WERI-Rb-1 (cell line): ENCODE measurements at regions not wholly inside any gene's neighbourhood (a gene's known extent, or its start where the extent isn't known, plus 50 kb on each side); places are given as distances from the start of the nearest gene placed in this dataset.
"Not testable (repeated sequence)": the region's sequence is repeated elsewhere in the genome, so short reads cannot be mapped to it uniquely, and the experiment has no call there.

Source experiments
- DNase-seq: peaks from one replicate; pipeline ENCODE4 v3.0.0-alpha.2; 2020
- H3K27ac ChIP-seq: fragments of 250-450 bp; sonication (Bioruptor Pico); 2 replicates; pipeline ENCODE4 v1.5.1; 2020; ENCODE audit warnings: mild to moderate bottlenecking, moderate library complexity
- H3K27me3 ChIP-seq: fragments of 250-450 bp; sonication (Bioruptor Pico); 2 replicates; pipeline ENCODE4 v1.5.1; 2021; ENCODE audit warnings: mild to moderate bottlenecking, low read depth, moderate library complexity; ENCODE audit not compliant: insufficient read depth, severe bottlenecking
- H3K36me3 ChIP-seq: fragments of 250-450 bp; sonication (Bioruptor Pico); 2 replicates; pipeline ENCODE4 v1.5.1; 2020; ENCODE audit warnings: mild to moderate bottlenecking, moderate library complexity
- H3K4me3 ChIP-seq: 2 replicates; pipeline ENCODE4 v1.5.1; 2011; ENCODE audit warnings: low read depth, mild to moderate bottlenecking, control low read depth, low read length
- H3K9me3 ChIP-seq: fragments of 250-450 bp; sonication (Bioruptor Pico); 2 replicates; pipeline ENCODE4 v1.5.1; 2021; ENCODE audit warnings: mild to moderate bottlenecking, moderate library complexity; ENCODE audit not compliant: severe bottlenecking
- CTCF ChIP-seq: IDR thresholded peaks from 2 replicates; pipeline ENCODE4 v1.5.1; 2011; ENCODE audit warnings: low read depth, mild to moderate bottlenecking, control low read depth, inconsistent platforms, low read length

DNA sequence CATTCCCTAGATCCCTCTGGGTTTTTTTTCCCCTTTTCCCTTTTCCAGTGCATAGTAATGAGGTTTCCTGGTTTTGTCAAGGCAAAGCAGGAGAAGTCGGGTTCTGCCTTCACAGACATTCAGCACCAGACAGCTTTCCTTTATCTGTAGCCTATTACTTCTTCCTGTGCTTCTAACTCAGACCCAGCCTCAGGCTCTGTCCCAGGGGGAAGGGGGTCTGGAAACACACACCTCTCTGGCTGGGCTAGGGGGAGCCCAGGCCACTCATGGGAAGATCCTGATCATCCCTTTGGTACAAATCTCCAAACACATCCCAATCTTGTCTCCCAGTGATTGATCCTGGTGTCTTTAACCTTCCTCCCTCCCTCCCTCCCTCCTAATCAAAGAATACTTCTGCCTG is 656.4 kb downstream of the LMO4 start:
- no peak for DNase-seq
- Histone ChIP-seq H3K36me3 (no peaks in the 10 kb centered on the region), H3K4me3 (no peak overlapping the region), H3K27me3 (no peaks in the 10 kb centered on the region), H3K9me3 (no peaks in the 10 kb centered on the region), H3K27ac (no peak overlapping the region)
- no peak for TF ChIP-seq CTCF

DNA sequence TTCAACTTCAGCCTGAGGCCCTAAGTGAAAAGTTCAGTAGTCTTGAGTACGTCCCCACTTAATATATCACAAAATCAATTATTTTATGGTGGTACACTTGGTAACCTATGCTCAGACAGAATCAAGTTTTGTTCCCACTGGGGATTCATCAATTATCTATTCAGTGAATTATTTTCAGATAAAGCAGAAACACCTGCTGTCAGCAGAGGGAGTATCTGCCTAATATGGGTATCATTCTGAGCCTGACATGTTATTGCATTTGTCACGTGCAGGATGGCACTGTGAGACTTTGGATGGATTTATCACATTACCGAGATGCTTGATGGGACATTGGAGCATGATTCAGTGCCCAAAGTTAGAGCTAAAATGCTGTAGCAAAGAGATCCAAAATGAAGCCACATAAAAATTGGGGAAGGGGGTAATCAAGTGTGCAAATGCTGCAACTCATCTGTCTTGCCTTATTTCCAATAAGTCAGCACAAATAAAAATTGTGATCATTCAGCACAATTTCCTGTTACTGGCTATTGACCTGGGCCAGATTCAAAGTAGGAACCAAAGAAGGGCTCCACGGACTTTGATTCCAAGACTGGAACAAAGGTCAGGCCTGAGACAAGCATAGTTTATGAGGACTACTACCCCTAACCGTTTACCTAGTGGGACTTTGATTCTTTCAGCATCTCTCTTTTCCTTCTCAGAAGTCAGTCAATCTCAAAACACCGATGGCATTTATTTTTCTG is 657.6 kb downstream of the LMO4 start:
- peak; percentile 21; the same call in 1 of the 2 replicates for TF ChIP-seq CTCF
- no peaks in the 10 kb centered on the region for H3K9me3 ChIP-seq
- H3K27ac ChIP-seq, result no peak overlapping the region
- no peaks in the 10 kb centered on the region for H3K36me3 ChIP-seq
- H3K27me3 ChIP-seq, result no peaks in the 10 kb centered on the region
- H3K4me3 ChIP-seq, result no peak overlapping the region
- no peak for DNase-seq

DNA sequence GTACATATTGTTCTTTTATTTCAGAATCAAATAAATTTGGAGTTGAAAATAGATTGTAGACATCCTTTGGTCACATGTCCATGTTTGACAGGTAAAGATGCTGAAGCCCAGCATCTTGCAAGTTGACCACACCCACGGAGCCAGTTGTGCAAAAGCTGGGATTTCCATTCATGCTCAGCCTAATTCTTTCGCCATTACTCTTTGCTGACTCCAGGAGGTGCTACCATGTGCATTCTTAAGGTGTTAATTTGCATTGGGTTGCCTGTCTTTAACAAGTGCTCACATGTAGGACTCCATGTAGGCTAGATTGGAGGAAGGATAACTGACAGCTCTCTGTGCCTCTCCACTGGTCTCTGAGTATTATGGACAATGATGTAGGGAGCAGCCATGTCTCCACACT is 660.7 kb downstream of the LMO4 start:
- no peak for DNase-seq
- TF ChIP-seq CTCF, result no peak
- H3K27me3 ChIP-seq, result no peaks in the 10 kb centered on the region

GRCh38 chr1:87992536-87992935 is 663.9 kb downstream of the LMO4 start:
- not testable (repeated sequence) for DNase-seq, H3K4me3 ChIP-seq, H3K27ac ChIP-seq, H3K9me3 ChIP-seq, H3K27me3 ChIP-seq, H3K36me3 ChIP-seq

More for the DNA sequence above, 660.7 kb downstream of the LMO4 start:
- Histone ChIP-seq H3K36me3 (no peaks in the 10 kb centered on the region), H3K27ac (no peak overlapping the region), H3K4me3 (no peak overlapping the region), H3K9me3 (no peaks in the 10 kb centered on the region)

DNA sequence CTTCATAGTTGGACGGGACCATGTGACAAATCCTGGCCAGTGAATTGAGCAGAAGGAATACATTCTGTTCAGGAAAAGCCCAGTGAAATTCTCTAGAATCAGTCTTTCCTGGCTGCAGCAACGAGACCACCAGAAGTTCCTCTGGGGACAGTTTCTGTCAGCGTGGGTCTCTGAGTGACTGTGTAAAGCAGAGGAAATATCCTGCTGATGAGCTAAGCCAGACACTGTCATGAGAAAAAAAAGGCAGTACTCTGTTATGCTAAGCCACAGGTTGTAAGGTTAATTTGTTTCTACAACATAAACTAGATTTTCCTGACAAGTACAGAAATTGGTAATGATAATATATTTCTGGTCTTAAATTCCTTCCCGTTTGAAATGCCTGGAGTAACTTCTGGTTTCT is 664.4 kb downstream of the LMO4 start:
- Histone ChIP-seq H3K27ac (no peak overlapping the region), H3K9me3 (no peaks in the 10 kb centered on the region), H3K27me3 (no peaks in the 10 kb centered on the region), H3K4me3 (no peak overlapping the region), H3K36me3 (no peaks in the 10 kb centered on the region)
- no peak for DNase-seq
- TF ChIP-seq CTCF, result no peak

DNA sequence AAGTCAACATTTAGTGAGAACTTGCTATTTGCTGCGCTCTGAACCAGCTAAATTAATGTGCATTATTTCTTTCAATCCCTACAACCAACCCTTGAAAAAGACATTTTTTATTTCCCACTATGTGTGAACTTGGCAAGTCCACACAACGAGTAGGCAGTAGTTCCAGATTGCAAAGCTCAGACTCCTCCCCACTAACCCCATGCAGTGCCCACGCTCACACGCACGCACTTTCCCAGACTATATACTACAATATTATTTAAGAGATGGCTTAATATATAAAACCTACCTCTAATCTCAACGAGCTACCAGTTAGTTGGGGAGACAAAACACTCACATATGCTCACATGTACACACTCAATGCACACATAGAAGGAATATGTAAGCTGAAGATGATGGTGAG is 671.2 kb downstream of the LMO4 start:
- Histone ChIP-seq H3K4me3 (no peak overlapping the region), H3K27me3 (no peaks in the 10 kb centered on the region), H3K36me3 (no peaks in the 10 kb centered on the region), H3K27ac (no peak overlapping the region), H3K9me3 (no peaks in the 10 kb centered on the region)
- no peak for DNase-seq
- no peak for TF ChIP-seq CTCF
